Astrocyte (in vitro differentiated cells and primary cell): ENCODE measurements at regions not wholly inside any gene's neighbourhood (a gene's known extent, or its start where the extent isn't known, plus 50 kb on each side); places are given as distances from the start of the nearest gene placed in this dataset.
"Not testable (repeated sequence)": the region's sequence is repeated elsewhere in the genome, so short reads cannot be mapped to it uniquely, and the experiment has no call there.

Experiments
- CTCF ChIP-seq: IDR thresholded peaks from 2 replicates; pipeline ENCODE4 v1.5.1; 2011; ENCODE audit warnings: low read depth, mild to moderate bottlenecking, inconsistent platforms, low read length, moderate library complexity; ENCODE audit not compliant: insufficient read depth
- EZH2 ChIP-seq: IDR thresholded peaks from 2 replicates; pipeline ENCODE4 v1.6.1; 2012; ENCODE audit warnings: mild to moderate bottlenecking, low read length, inconsistent platforms; ENCODE audit not compliant: insufficient read depth

GRCh38 chr10:32136927-32137326 is 80.7 kb upstream of the KIF5B start:
- not testable (repeated sequence) for TF ChIP-seq CTCF, EZH2
